ENCODE measurements at regions not wholly inside any gene's neighbourhood (a gene's known extent, or its start where the extent isn't known, plus 50 kb on each side); places are given as distances from the start of the nearest gene placed in this dataset.
"Not testable (repeated sequence)": the region's sequence is repeated elsewhere in the genome, so short reads cannot be mapped to it uniquely, and the experiment has no call there.

DNA sequence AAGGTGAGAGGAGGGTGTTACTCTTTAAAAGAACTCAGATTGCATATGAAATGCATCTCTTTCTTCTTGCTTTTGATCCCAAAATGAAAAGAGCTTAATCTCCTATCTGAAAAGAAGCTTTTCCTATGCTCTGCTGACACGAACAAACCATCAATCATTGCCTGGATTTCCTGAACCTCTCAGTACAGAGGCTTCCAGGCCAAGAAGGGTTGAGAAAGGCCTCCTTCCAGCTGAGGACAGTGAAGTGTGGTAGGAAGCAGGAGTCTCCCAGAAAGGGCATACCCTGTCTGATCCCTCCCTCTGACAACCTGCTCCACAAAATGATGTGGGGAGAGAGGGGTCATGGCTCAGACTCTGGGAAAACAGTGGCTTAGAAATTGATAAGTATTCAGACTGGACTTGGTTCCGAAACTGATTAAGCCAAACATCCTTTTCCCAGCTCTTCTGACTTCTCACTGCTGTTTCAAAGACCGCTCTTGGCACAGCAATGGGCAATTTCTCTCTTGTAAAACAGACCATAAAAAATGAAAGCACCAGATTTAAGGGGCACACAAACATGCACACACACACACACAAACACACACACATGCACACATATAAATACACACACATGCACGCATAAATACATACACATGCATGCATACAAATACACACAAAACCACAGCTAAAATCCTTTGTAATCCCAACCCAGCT is 310.3 kb downstream of the SIPA1L2 start:
- intact Hi-C loops (cut with micrococcal nuclease), result no loop called here
- Mint-ChIP-seq H3K27me3 (peaks cover 2% of the 10 kb centered on the region), H3K27ac (no peak overlapping the region)

DNA sequence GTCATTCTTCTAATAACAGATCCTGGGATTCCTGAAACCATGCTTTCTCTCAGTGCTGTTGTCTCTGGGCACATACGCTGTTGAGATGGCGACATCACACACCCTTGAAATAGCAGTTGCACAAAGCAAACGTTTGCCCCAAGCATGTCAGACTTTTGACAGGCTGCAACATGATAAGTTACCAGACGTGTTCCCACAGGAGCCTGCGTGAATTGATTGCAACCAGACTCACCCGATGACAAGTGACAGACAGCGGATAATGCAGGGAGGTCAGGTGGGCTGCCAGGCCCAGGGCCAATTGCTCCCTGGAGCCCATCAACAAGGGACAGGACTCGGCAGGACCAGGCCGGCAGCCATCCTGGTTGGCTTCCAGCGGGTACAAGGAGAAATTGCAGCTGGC is 310.9 kb downstream of the SIPA1L2 start:
- H3K9me3 Mint-ChIP-seq, result peaks cover 4% of the 10 kb centered on the region
- H3K36me3 Mint-ChIP-seq (ENCODE audit: low read depth), result no peaks in the 10 kb centered on the region
- no peak overlapping the region for H3K4me3 Mint-ChIP-seq
- H3K4me1 Mint-ChIP-seq (ENCODE audit: low read depth), result no peaks in the 10 kb centered on the region
- no peak overlapping the region for H3K27ac Mint-ChIP-seq
- intact Hi-C loops (cut with micrococcal nuclease), result no loop called here
- peaks cover 2% of the 10 kb centered on the region for H3K27me3 Mint-ChIP-seq

More for the DNA sequence above, 310.3 kb downstream of the SIPA1L2 start:
- Mint-ChIP-seq H3K4me3 (no peak overlapping the region), H3K4me1 (ENCODE audit: low read depth) (no peaks in the 10 kb centered on the region), H3K9me3 (no peaks in the 10 kb centered on the region), H3K36me3 (ENCODE audit: low read depth) (no peaks in the 10 kb centered on the region)

DNA sequence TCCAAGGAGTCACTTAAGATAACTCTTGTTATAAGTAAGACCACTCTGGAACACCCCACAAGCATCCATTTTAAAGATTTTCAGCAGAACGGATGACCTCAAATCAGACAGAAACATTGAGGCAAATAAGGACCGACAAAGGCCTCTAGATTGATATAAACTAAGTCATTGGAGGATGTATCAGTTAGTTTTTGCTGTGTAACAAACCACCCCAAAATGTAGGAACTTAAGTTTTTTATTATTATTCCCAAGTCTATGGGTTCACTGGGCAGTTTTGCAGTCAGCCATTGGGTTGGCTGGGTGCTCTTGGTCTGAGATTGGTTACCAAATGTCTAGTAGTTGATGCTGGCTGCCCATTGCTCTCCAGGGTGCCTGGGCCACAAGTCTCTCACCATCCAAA is 311.8 kb downstream of the SIPA1L2 start:
- Mint-ChIP-seq H3K4me3 (no peak overlapping the region), H3K4me1 (ENCODE audit: low read depth) (no peaks in the 10 kb centered on the region), H3K27ac (no peak overlapping the region), H3K36me3 (ENCODE audit: low read depth) (no peaks in the 10 kb centered on the region), H3K27me3 (no peaks in the 10 kb centered on the region), H3K9me3 (peaks cover 14% of the 10 kb centered on the region)
- intact Hi-C loops (cut with micrococcal nuclease), result no loop called here

DNA sequence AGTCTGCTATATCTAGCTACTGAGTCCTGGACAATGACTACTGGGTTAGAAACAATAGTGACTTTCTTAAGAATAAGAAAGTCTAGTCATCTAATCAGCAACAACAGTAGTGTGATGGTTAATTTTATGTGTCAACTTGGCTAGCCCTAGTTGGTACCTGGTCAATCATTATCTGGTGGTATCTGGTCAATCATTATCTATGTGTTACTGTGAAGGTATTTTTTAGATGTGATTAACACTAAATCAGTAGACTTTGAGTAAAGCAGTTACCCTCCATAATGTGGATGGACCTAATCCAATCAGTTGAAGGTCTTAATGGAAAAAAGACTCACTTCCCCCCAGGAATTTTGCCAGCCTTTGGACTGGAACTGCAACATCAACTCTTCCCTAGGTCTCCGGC is 312.6 kb downstream of the SIPA1L2 start:
- H3K4me3 Mint-ChIP-seq, result no peak overlapping the region
- intact Hi-C loops (cut with micrococcal nuclease), result no loop called here
- H3K4me1 Mint-ChIP-seq (ENCODE audit: low read depth), result no peaks in the 10 kb centered on the region
- peaks cover 22% of the 10 kb centered on the region for H3K9me3 Mint-ChIP-seq
- no peaks in the 10 kb centered on the region for H3K27me3 Mint-ChIP-seq
- no peak overlapping the region for H3K27ac Mint-ChIP-seq
- no peaks in the 10 kb centered on the region for H3K36me3 Mint-ChIP-seq (ENCODE audit: low read depth)

DNA sequence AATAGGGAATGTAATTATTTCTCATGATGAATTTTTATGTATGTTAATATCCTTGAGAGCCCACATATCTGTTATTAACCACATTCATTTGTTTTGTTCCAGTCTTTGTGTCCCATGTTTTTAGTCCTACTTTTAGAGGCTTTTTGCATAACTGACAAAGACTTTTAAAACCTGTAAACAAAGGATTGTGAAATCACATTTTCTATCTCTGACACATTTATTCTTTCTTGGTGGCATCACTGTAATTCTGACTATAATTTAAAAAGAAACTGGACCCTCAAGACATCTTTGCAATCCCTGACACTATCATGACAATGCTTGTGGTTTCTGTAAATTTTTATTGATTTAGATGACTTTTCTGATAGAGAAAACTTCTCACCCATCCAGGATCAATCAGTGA is 313.1 kb downstream of the SIPA1L2 start:
- Mint-ChIP-seq H3K27ac (no peak overlapping the region), H3K27me3 (no peaks in the 10 kb centered on the region), H3K36me3 (ENCODE audit: low read depth) (no peaks in the 10 kb centered on the region), H3K4me1 (ENCODE audit: low read depth) (no peaks in the 10 kb centered on the region), H3K9me3 (peaks cover 25% of the 10 kb centered on the region), H3K4me3 (no peak overlapping the region)
- intact Hi-C loops (cut with micrococcal nuclease), result no loop called here

DNA sequence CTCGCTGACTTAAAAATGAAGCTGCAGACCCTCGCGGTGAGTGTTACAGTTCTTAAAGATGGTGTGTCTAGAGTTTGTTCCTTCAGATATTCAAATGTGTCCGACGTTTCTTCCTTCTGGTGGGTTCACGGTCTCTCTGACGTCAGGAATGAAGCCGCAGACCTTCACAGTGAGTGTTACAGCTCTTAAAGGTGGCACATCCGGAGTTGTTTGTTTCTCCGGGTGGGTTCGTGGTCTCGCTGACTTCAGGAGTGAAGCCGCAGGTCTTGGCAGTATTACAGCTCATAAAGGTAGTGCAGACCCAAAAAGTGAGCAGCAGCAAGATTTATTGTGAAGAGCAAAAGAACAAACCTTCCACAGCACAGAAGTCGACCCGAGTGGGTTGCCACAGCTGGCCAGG is 316.1 kb downstream of the SIPA1L2 start:
- H3K36me3 Mint-ChIP-seq (ENCODE audit: low read depth); H3K27me3 Mint-ChIP-seq; H3K4me1 Mint-ChIP-seq (ENCODE audit: low read depth); H3K4me3 Mint-ChIP-seq; H3K27ac Mint-ChIP-seq; intact Hi-C loops (cut with micrococcal nuclease): not testable (repeated sequence)
- peaks cover 25% of the 10 kb centered on the region for H3K9me3 Mint-ChIP-seq

DNA sequence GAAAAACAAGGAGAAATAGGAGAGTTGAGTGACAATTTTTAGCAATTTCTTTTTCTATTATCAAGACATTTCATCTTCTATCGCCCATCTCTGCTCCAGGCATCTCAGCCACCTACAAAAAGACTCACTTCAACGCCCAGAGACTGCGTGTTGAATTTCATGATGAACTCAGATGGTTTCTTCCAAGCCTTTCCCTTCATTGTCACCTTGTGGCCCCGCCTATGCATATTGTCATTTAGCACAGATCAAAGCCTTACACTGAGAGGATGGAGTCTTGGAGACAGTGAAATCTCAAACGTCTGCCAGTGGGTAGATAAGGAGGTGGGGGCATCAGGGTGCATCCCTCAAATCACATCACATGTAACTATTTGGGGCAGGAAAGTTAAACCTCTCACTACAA is 319.4 kb downstream of the SIPA1L2 start:
- H3K27me3 Mint-ChIP-seq, result peaks cover 10% of the 10 kb centered on the region
- peaks cover 25% of the 10 kb centered on the region for H3K9me3 Mint-ChIP-seq
- intact Hi-C loops (cut with micrococcal nuclease), result no loop called here
- H3K4me3 Mint-ChIP-seq, result no peak overlapping the region
- H3K4me1 Mint-ChIP-seq (ENCODE audit: low read depth), result no peaks in the 10 kb centered on the region
- H3K36me3 Mint-ChIP-seq (ENCODE audit: low read depth), result no peaks in the 10 kb centered on the region
- no peak overlapping the region for H3K27ac Mint-ChIP-seq

DNA sequence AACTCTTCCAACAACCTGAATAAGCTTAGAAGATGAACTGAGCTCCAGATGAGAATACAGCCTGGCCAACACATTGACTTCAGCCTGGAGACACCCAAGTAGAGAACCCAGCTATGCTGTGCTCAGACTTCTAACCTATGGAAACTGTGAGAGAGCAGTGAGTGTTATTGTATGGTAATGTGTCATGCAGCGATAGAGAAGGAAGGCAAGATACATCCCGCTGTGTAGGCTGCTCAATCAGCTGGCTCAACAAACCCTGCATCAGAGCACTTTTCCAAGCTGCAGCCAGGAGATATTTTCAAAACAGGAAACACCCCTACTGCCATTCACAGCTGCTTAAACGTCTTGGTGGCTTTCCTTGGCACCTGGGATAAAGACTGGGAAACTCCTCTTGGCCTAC is 321.3 kb downstream of the SIPA1L2 start:
- Mint-ChIP-seq H3K4me1 (ENCODE audit: low read depth) (no peaks in the 10 kb centered on the region), H3K27me3 (peaks cover 20% of the 10 kb centered on the region), H3K9me3 (peaks cover 16% of the 10 kb centered on the region), H3K4me3 (no peak overlapping the region), H3K27ac (no peak overlapping the region), H3K36me3 (ENCODE audit: low read depth) (no peaks in the 10 kb centered on the region)
- intact Hi-C loops (cut with micrococcal nuclease), result no loop called here

DNA sequence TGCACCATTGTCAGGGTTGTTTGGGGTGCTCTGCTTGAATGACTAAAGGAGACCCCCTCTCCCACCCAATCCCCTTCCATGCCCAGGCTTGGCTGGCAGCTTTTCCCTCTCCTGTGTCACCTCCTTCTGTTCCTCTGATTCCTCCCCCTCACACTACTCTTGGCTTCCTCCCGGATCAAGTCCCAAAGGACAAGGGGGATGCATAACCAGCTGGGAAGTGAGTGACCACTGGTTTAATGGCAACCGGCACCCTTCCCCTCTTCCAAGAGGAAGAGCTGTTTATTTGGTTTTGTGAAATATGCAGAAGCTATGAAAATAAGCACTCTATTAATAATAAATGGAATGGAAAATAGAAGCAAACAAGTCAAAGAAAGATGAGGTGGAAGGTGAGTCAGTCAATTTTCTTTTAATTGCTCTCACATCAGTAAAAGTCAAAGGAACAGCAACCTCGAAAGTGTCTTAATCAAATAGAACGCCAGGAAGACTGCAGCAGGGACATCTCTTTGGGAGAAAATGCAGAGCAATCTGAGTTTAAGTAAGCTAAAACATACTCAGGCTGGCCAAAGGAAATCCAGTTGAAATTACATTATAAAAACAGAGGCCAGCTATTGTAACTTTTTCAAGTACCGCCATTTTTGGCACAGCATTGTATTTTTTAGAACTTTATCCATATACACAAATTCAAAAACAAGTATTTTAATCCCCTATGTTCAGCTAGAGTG is 322.5 kb downstream of the SIPA1L2 start:
- H3K9me3 Mint-ChIP-seq, result peaks cover 4% of the 10 kb centered on the region
- no peak overlapping the region for H3K27ac Mint-ChIP-seq
- peaks cover 20% of the 10 kb centered on the region for H3K27me3 Mint-ChIP-seq
- no peaks in the 10 kb centered on the region for H3K36me3 Mint-ChIP-seq (ENCODE audit: low read depth)
- H3K4me3 Mint-ChIP-seq, result no peak overlapping the region
- intact Hi-C loops (cut with micrococcal nuclease), result no loop called here
- no peaks in the 10 kb centered on the region for H3K4me1 Mint-ChIP-seq (ENCODE audit: low read depth)

DNA sequence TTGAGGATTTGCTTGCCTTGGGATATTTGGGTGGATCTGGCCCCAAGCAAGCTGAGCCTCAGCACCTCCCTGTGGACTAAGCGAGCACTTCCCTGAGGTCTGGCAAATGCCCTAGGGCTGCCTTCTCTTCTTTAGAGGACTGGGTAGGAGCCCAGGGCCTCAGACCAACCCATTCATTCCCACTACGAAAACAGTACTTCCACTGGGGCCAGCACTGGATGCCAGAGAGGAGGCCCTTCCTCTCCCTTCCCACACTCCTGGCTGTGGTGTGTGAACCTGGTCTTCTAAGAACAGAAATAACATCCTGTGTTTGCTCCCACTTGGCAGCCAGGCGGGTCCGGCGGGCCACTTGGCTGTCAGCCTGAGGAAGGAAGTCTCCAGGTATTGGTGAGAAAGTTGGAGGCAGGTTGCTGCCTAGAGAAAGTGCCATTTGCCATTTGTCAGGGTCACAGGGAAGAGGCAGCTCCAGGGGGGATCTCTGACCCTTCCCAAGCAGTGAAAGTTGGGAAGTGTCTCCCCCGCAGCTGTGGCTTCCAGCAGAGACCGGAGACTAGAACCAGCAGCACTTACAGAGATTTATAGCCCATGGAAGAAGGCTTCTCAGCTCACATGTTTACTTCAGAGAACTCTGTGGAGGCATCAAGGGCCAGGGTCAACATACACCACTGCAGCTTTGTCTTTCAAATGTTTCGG is 323.5 kb downstream of the SIPA1L2 start:
- Mint-ChIP-seq H3K36me3 (ENCODE audit: low read depth) (no peaks in the 10 kb centered on the region), H3K27me3 (peaks cover 23% of the 10 kb centered on the region), H3K27ac (no peak overlapping the region), H3K9me3 (no peaks in the 10 kb centered on the region), H3K4me3 (no peak overlapping the region), H3K4me1 (ENCODE audit: low read depth) (no peaks in the 10 kb centered on the region)
- intact Hi-C loops (cut with micrococcal nuclease), result no loop called here

DNA sequence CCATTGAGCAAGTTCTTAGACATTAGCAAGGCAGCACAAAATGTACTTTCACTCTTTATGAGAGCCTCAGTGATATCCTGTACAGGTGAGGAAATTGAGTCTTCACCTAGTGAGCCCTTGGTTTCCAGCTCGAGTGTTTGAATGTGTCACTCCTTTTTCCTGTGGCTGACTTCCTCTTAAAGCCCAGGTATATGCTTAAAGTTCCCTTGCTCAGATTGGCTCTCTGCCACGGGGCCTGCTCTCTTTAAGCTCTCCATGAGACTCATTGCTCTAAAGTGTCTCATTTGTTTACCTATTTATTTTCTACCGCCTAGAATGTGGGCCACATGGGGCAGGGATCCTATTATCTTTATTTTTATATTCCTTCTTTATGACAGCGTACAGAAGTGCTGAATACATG is 324.9 kb downstream of the SIPA1L2 start:
- H3K4me1 Mint-ChIP-seq (ENCODE audit: low read depth), result no peaks in the 10 kb centered on the region
- no peak overlapping the region for H3K27ac Mint-ChIP-seq
- H3K36me3 Mint-ChIP-seq (ENCODE audit: low read depth), result no peaks in the 10 kb centered on the region
- no peak overlapping the region for H3K4me3 Mint-ChIP-seq
- intact Hi-C loops (cut with micrococcal nuclease), result no loop called here
- no peaks in the 10 kb centered on the region for H3K9me3 Mint-ChIP-seq
- peaks cover 29% of the 10 kb centered on the region for H3K27me3 Mint-ChIP-seq

DNA sequence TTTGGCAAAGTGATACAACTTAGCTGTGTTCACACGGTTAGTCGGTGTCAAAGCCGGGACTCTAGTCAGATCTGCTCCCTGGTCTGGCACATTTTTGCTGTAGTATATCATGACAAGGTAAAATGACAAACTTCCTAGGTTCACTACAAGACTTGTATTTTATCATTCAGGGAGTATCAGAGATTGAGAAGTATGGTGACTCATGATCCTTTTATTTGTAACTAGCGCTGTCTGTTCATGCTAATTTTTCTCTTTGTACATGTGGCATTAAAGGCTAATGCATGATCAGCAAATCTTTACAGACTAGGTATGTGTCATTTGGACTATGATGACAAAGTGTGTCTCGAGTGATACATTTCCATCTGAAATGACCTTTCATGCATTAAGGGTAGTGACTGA is 326.7 kb downstream of the SIPA1L2 start:
- peaks cover 26% of the 10 kb centered on the region for H3K27me3 Mint-ChIP-seq
- no peak overlapping the region for H3K27ac Mint-ChIP-seq
- intact Hi-C loops (cut with micrococcal nuclease), result no loop called here
- H3K9me3 Mint-ChIP-seq, result no peaks in the 10 kb centered on the region
- no peak overlapping the region for H3K4me3 Mint-ChIP-seq
- no peaks in the 10 kb centered on the region for H3K4me1 Mint-ChIP-seq (ENCODE audit: low read depth)
- no peaks in the 10 kb centered on the region for H3K36me3 Mint-ChIP-seq (ENCODE audit: low read depth)

DNA sequence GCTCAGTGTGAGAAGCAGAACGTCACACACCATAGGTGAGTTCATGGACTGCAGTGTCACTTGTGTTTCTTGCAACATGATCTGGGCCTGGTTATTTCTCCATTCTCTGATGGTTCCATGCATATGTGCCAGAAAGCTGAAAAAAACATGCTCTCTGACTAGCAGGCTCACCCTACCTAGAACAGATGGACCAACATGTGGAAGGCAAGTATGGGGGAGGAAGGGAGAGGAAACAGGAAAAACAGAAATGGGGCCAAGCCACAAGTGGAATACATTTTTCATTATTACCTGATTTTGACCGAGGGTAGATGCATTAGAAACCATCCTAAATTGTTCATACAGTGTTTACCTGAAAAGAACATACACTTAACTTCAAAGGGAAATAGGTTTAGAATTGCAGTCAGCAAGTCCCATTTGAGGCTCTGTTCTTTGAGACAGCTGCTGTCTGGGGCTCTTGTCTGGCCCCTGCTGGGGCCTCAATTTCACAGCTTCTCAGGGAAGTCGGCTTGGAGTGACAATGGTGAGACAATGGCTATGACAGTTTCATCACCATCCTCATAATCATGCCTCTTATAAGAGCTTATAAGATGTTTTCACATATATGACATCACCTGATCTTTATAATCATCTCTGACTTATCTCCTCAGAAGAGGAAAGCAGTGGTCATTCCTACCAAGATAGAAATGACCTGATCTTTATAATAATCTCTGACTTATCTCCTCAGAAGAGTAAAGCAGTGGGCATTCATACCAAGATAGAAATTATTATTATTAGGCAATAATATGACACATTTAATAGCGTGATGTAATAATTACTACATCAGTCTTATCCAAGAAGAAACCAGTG is 327.3 kb downstream of the SIPA1L2 start:
- H3K9me3 Mint-ChIP-seq, result no peaks in the 10 kb centered on the region
- H3K36me3 Mint-ChIP-seq (ENCODE audit: low read depth), result no peaks in the 10 kb centered on the region
- no peak overlapping the region for H3K27ac Mint-ChIP-seq
- intact Hi-C loops (cut with micrococcal nuclease), result no loop called here
- no peak overlapping the region for H3K4me3 Mint-ChIP-seq
- H3K27me3 Mint-ChIP-seq, result peaks cover 26% of the 10 kb centered on the region
- H3K4me1 Mint-ChIP-seq (ENCODE audit: low read depth), result no peaks in the 10 kb centered on the region

DNA sequence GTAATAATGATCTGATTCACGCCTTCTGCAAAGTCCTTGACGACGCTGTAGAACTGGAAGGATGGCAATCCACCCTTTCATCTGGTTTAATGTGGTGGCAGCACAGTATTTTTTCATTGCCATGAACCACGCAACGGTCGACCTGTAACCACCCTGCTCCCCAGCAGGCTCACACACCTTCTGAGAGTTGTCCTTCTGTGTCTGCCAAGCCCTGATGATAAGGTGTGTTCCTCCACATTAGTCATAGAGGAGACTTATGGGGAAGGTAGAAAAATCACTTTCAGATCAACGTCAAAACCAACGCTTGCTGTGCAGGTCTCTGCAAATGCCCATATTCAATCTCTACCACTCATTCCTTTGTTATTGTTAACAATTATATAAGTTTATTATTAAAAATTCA is 328.7 kb downstream of the SIPA1L2 start:
- intact Hi-C loops (cut with micrococcal nuclease), result no loop called here
- Mint-ChIP-seq H3K27me3 (peaks cover 21% of the 10 kb centered on the region), H3K4me3 (no peak overlapping the region), H3K9me3 (no peaks in the 10 kb centered on the region), H3K36me3 (ENCODE audit: low read depth) (no peaks in the 10 kb centered on the region), H3K27ac (no peak overlapping the region), H3K4me1 (ENCODE audit: low read depth) (no peaks in the 10 kb centered on the region)
